Mucosa of rectum (tissue), 2 donors: ENCODE measurements at regions not wholly inside any gene's neighbourhood (a gene's known extent, or its start where the extent isn't known, plus 50 kb on each side); places are given as distances from the start of the nearest gene placed in this dataset.
"Not testable (repeated sequence)": the region's sequence is repeated elsewhere in the genome, so short reads cannot be mapped to it uniquely, and the experiment has no call there.

Source experiments
- H3K27ac ChIP-seq, 2 donors: one replicate each; pipeline ENCODE4 v1.7.0; 2013; ENCODE audit warnings: inconsistent platforms in 2 of 2, low read depth in 2 of 2, low read length in 2 of 2
- H3K27me3 ChIP-seq, 2 donors: one replicate each; pipeline ENCODE4 v1.7.0; 2013; ENCODE audit warnings: low read length in 2 of 2; ENCODE audit not compliant: control insufficient read depth in 2 of 2, insufficient read depth in 2 of 2
- H3K36me3 ChIP-seq, 2 donors: one replicate each; pipeline ENCODE4 v1.7.0; 2013; ENCODE audit warnings: low read length in 2 of 2; ENCODE audit not compliant: control insufficient read depth in 2 of 2, insufficient read depth in 2 of 2
- H3K4me1 ChIP-seq, 2 donors: one replicate each; pipeline ENCODE4 v1.7.0; 2013; ENCODE audit warnings: low read length in 2 of 2, mild to moderate bottlenecking in 1 of 2; ENCODE audit not compliant: control insufficient read depth in 2 of 2, insufficient read depth in 2 of 2
- H3K4me3 ChIP-seq, 2 donors: one replicate each; pipeline ENCODE4 v1.7.0; 2013; ENCODE audit warnings: low read length in 2 of 2
- H3K9ac ChIP-seq, 2 donors: one replicate each; pipeline ENCODE4 v1.7.0; 2013; ENCODE audit warnings: low read length in 2 of 2, low read depth in 1 of 2, mild to moderate bottlenecking in 1 of 2
- H3K9me3 ChIP-seq, 2 donors: one replicate each; pipeline ENCODE4 v1.7.0; 2013; ENCODE audit warnings: low read length in 2 of 2; ENCODE audit not compliant: control insufficient read depth in 2 of 2
- donor health status: healthy.
- donor health status: Normal muscosa, but diverticular disease.

GRCh38 chr10:71087622-71088021 is 124.7 kb upstream of the UNC5B start:
- no peak overlapping the region for H3K27ac ChIP-seq
- no peaks in the 10 kb centered on the region for H3K27me3 ChIP-seq

GRCh38 chr10:71088054-71088453 is 124.3 kb upstream of the UNC5B start:
- H3K27ac ChIP-seq = no peak overlapping the region
- no peak overlapping the region for H3K9ac ChIP-seq
- no peaks in the 10 kb centered on the region for H3K4me1 ChIP-seq
- H3K9me3 ChIP-seq = no peaks in the 10 kb centered on the region
- H3K4me3 ChIP-seq = no peak overlapping the region
- H3K27me3 ChIP-seq = no peaks in the 10 kb centered on the region
- no peaks in the 10 kb centered on the region for H3K36me3 ChIP-seq

More at GRCh38 chr10:71087622-71088021, 124.7 kb upstream of the UNC5B start:
- H3K9ac ChIP-seq = no peak overlapping the region
- H3K4me1 ChIP-seq = no peaks in the 10 kb centered on the region
- no peaks in the 10 kb centered on the region for H3K36me3 ChIP-seq
- no peaks in the 10 kb centered on the region for H3K9me3 ChIP-seq
- no peak overlapping the region for H3K4me3 ChIP-seq

GRCh38 chr10:71088578-71088977 is 123.8 kb upstream of the UNC5B start:
- not testable (repeated sequence) for H3K27me3 ChIP-seq, H3K27ac ChIP-seq, H3K9ac ChIP-seq, H3K9me3 ChIP-seq, H3K36me3 ChIP-seq, H3K4me1 ChIP-seq, H3K4me3 ChIP-seq

- H3K9ac ChIP-seq = no peak overlapping the region
- no peaks in the 10 kb centered on the region for H3K27me3 ChIP-seq
- no peak overlapping the region for H3K4me3 ChIP-seq
- H3K9me3 ChIP-seq = no peaks in the 10 kb centered on the region
- H3K27ac ChIP-seq = no peak overlapping the region
- no peaks in the 10 kb centered on the region for H3K36me3 ChIP-seq
- H3K4me1 ChIP-seq = no peaks in the 10 kb centered on the region
Measured at GRCh38 chr10:71089162-71089561, 123.2 kb upstream of the UNC5B start.

- Histone ChIP-seq H3K27ac (no peak overlapping the region), H3K9me3 (no peaks in the 10 kb centered on the region), H3K9ac (no peak overlapping the region), H3K4me3 (no peak overlapping the region), H3K4me1 (no peaks in the 10 kb centered on the region), H3K36me3 (no peaks in the 10 kb centered on the region), H3K27me3 (no peaks in the 10 kb centered on the region)
Measured at GRCh38 chr10:71090330-71090729, 122.0 kb upstream of the UNC5B start.

- H3K4me1 ChIP-seq = no peaks in the 10 kb centered on the region
Measured at GRCh38 chr10:71090801-71091200, 121.6 kb upstream of the UNC5B start.

GRCh38 chr10:71092812-71093401 is 119.5 kb upstream of the UNC5B start:
- Histone ChIP-seq H3K4me3 (no peak overlapping the region), H3K27me3 (no peaks in the 10 kb centered on the region), H3K9me3 (no peaks in the 10 kb centered on the region), H3K36me3 (no peaks in the 10 kb centered on the region), H3K4me1 (no peaks in the 10 kb centered on the region), H3K9ac (no peak overlapping the region), H3K27ac (no peak overlapping the region)

More at GRCh38 chr10:71090801-71091200, 121.6 kb upstream of the UNC5B start:
- Histone ChIP-seq H3K27me3 (no peaks in the 10 kb centered on the region), H3K9ac (no peak overlapping the region), H3K4me3 (no peak overlapping the region), H3K27ac (no peak overlapping the region), H3K36me3 (no peaks in the 10 kb centered on the region), H3K9me3 (no peaks in the 10 kb centered on the region)

GRCh38 chr10:71093531-71093930 is 118.8 kb upstream of the UNC5B start:
- no peak overlapping the region for H3K9ac ChIP-seq
- no peaks in the 10 kb centered on the region for H3K9me3 ChIP-seq
- H3K36me3 ChIP-seq = no peaks in the 10 kb centered on the region
- H3K4me3 ChIP-seq = no peak overlapping the region
- H3K27ac ChIP-seq = no peak overlapping the region
- no peaks in the 10 kb centered on the region for H3K4me1 ChIP-seq
- H3K27me3 ChIP-seq = peaks cover 0 to 4% of the 10 kb centered on the region in 2 donors

GRCh38 chr10:71094712-71095390 is 117.5 kb upstream of the UNC5B start:
- H3K27ac ChIP-seq = no peak overlapping the region
- peaks cover 0 to 5% of the 10 kb centered on the region in 2 donors for H3K27me3 ChIP-seq
- no peak overlapping the region for H3K4me3 ChIP-seq
- no peaks in the 10 kb centered on the region for H3K36me3 ChIP-seq
- H3K9me3 ChIP-seq = no peaks in the 10 kb centered on the region
- H3K9ac ChIP-seq = no peak overlapping the region
- no peaks in the 10 kb centered on the region for H3K4me1 ChIP-seq

GRCh38 chr10:71099731-71100361 is 112.5 kb upstream of the UNC5B start:
- Histone ChIP-seq H3K4me3 (no peak overlapping the region), H3K36me3 (no peaks in the 10 kb centered on the region), H3K9ac (no peak overlapping the region), H3K9me3 (no peaks in the 10 kb centered on the region), H3K27ac (no peak overlapping the region), H3K27me3 (peaks cover 0 to 6% of the 10 kb centered on the region in 2 donors), H3K4me1 (no peaks in the 10 kb centered on the region)
